Osteocyte (in vitro differentiated cells): ENCODE measurements at regions not wholly inside any gene's neighbourhood (a gene's known extent, or its start where the extent isn't known, plus 50 kb on each side); places are given as distances from the start of the nearest gene placed in this dataset.
A peak's percentile ranks its signal among the peaks of the same experiment; 100 is the strongest.

ENCODE experiments used
- DNase-seq: peaks from one replicate; pipeline ENCODE4 v3.0.0; 2021; ENCODE audit warnings: mixed read lengths; ENCODE audit not compliant: unreplicated experiment; ENCODE audit errors: extremely low spot score
- H3K27ac Mint-ChIP-seq: one replicate; pipeline ENCODE4 v1.8.0; 2021; ENCODE audit warnings: mild to moderate bottlenecking, mixed read lengths; ENCODE audit not compliant: unreplicated experiment
- H3K27me3 Mint-ChIP-seq: one replicate; pipeline ENCODE4 v1.8.0; 2021; ENCODE audit warnings: mixed read lengths; ENCODE audit not compliant: unreplicated experiment
- H3K36me3 Mint-ChIP-seq: one replicate; pipeline ENCODE4 v1.8.0; 2021; ENCODE audit warnings: mixed read lengths; ENCODE audit not compliant: unreplicated experiment
- H3K4me1 Mint-ChIP-seq: one replicate; pipeline ENCODE4 v1.8.0; 2021; ENCODE audit warnings: mixed read lengths; ENCODE audit not compliant: unreplicated experiment
- H3K4me3 Mint-ChIP-seq: one replicate; pipeline ENCODE4 v1.8.0; 2021; ENCODE audit warnings: mild to moderate bottlenecking, moderate library complexity, mixed read lengths; ENCODE audit not compliant: unreplicated experiment
- H3K9me3 Mint-ChIP-seq: one replicate; pipeline ENCODE4 v1.8.0; 2021; ENCODE audit warnings: mixed read lengths; ENCODE audit not compliant: unreplicated experiment
- CTCF ChIP-seq: fragments of 200-600 bp; sonication (generic); IDR thresholded peaks from 2 replicates; pipeline ENCODE4 v1.5.0; 2021; ENCODE audit warnings: antibody characterized with exemption, mild to moderate bottlenecking, moderate library complexity

GRCh38 chr2:111653103-111653624 lies 230.8 kb downstream of the ANAPC1 start:
- H3K9me3 Mint-ChIP-seq = peaks cover 3% of the 10 kb centered on the region
- H3K4me3 Mint-ChIP-seq = no peak overlapping the region
- H3K27me3 Mint-ChIP-seq = no peaks in the 10 kb centered on the region
- DNase-seq = no peak
- H3K27ac Mint-ChIP-seq = no peak overlapping the region
- no peaks in the 10 kb centered on the region for H3K4me1 Mint-ChIP-seq
- TF ChIP-seq CTCF = no peak
- H3K36me3 Mint-ChIP-seq = peaks cover 2% of the 10 kb centered on the region

DNA sequence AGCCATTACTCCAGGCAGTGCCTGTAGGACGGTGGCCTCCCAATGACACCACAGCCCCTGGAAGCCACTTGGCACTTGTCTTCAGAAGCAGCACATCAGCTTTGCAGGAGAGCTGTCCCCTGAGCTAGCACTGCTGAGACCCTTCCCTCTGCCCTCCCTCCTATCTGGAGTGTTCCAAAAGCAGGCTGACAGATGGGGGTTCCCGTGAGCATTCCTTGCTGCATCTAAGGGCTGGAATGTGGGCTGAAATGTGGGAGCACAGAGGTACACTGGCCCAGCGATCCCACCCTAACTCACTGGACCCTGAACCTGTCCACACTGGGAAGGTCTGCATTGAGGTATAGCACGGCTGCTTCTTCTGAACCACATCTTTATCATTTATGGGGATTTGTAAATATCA lies 230.1 kb downstream of the ANAPC1 start:
- H3K36me3 Mint-ChIP-seq = peaks cover 2% of the 10 kb centered on the region
- TF ChIP-seq CTCF = no peak
- H3K9me3 Mint-ChIP-seq = peaks cover 3% of the 10 kb centered on the region
- no peaks in the 10 kb centered on the region for H3K4me1 Mint-ChIP-seq
- DNase-seq = peak; percentile 56
- no peak overlapping the region for H3K4me3 Mint-ChIP-seq
- no peak overlapping the region for H3K27ac Mint-ChIP-seq
- no peaks in the 10 kb centered on the region for H3K27me3 Mint-ChIP-seq

DNA sequence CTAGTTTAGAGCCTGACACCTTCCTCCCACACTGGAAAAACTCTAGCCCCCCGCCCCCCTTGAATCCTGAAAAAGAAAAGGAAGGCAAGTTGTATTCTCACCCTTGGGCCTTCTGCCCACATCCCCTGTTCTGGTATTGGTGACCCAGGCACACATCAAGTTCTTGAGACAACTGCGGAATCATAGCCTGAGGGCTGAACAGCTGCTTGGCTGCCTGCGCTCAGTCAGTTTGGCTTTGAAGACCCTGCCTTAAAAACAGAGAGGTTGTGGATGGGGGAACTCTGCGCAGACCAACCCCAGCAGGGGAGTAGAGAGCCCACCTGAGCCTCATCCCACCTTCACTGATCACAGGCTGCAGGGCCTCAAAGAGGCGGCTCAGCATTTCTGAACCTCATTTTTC lies 229.2 kb downstream of the ANAPC1 start:
- DNase-seq = peak; percentile 48
- Mint-ChIP-seq H3K4me3 (no peak overlapping the region), H3K9me3 (peaks cover 3% of the 10 kb centered on the region), H3K4me1 (peaks cover 9% of the 10 kb centered on the region), H3K27ac (no peak overlapping the region), H3K36me3 (peaks cover 2% of the 10 kb centered on the region), H3K27me3 (no peaks in the 10 kb centered on the region)
- TF ChIP-seq CTCF = no peak

DNA sequence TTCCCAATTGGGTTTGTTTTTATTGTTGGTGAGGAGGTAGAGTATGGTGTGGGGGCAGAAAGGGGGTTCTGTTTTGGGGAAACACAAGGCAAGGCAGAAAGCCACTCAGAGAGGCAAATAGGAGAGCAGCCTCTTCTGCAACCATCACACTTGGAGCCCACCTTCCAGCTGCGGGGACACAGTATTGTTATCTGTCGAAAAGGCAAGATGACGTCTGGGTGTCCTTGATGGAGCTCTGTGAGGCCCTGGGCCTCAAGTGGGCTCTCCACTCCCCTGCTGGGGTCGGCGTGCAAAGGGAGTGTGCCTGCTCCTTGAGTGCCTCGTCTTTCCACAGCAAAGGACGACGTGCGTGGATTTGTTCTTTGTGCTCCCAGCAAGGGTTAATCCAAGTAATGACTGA lies 227.6 kb downstream of the ANAPC1 start:
- H3K4me3 Mint-ChIP-seq = no peak overlapping the region
- H3K36me3 Mint-ChIP-seq = no peaks in the 10 kb centered on the region
- H3K27me3 Mint-ChIP-seq = no peaks in the 10 kb centered on the region
- H3K9me3 Mint-ChIP-seq = peaks cover 3% of the 10 kb centered on the region
- no peak overlapping the region for H3K27ac Mint-ChIP-seq
- TF ChIP-seq CTCF = no peak
- H3K4me1 Mint-ChIP-seq = peaks cover 17% of the 10 kb centered on the region
- peak; percentile 76 for DNase-seq

DNA sequence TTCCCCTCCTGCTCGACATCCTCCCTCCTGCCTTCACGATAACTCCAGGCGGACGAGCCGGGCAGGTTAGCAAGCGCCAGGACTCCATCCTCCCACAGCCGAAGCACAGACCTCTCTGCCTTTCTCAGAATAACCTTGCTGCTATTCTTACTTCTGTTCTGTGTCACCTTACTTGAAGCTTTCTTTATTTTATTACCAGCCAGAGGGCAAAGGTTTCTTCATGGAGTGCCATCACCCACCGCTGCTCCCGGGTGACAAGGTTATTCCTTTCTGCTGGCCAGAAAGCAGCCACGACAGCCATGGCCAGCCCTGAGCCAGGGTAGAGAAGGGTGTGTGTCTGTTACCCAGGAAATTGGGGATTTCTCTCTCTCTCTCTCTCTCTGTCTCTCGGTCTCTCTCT lies 227.1 kb downstream of the ANAPC1 start:
- peaks cover under 1% of the 10 kb centered on the region for H3K9me3 Mint-ChIP-seq
- H3K27ac Mint-ChIP-seq = no peak overlapping the region
- no peak overlapping the region for H3K4me3 Mint-ChIP-seq
- peaks cover 21% of the 10 kb centered on the region for H3K4me1 Mint-ChIP-seq
- TF ChIP-seq CTCF = no peak
- no peaks in the 10 kb centered on the region for H3K27me3 Mint-ChIP-seq
- DNase-seq = peak; percentile 63
- no peaks in the 10 kb centered on the region for H3K36me3 Mint-ChIP-seq
